IMR-90 (cell line): ENCODE measurements at regions not wholly inside any gene's neighbourhood (a gene's known extent, or its start where the extent isn't known, plus 50 kb on each side); places are given as distances from the start of the nearest gene placed in this dataset.

Experiments
- ATAC-seq: fragments of 200-7000 bp; cut with Tn5 transposase; 2 replicates; pipeline ENCODE4 v1.9.1; 2020; ENCODE audit warnings: low read depth, mild to moderate bottlenecking, moderate library complexity
- BruUV-seq: library from RNA; stranded (reverse); fragments of 400-500 nt; replicated peaks from 2 replicates; lab custom pipeline; 2021; lab: Mats Ljungman, UMichigan
- CTCF ChIA-PET: fragments of 300-600 bp; formaldehyde crosslinking; extraction: SDS; loops from one replicate; lab custom pipeline; 2021; ENCODE audit warnings: antibody characterized with exemption; lab: Yijun Ruan, JAX
- POLR2A ChIA-PET: fragments of 300-600 bp; sonication (Branson Sonifier 250); formaldehyde crosslinking; loops from one replicate; lab custom pipeline; 2022; ENCODE audit warnings: antibody characterized with exemption; ENCODE audit not compliant: unreplicated experiment; lab: Charles Lee
- DNase-seq: peaks from one replicate; pipeline ENCODE4 v3.0.0; 2013
- H2AFZ ChIP-seq: replicated peaks from 2 replicates; pipeline ENCODE3; 2013; ENCODE audit warnings: low read length, mild to moderate bottlenecking; ENCODE audit not compliant: poor library complexity
- H2AK5ac ChIP-seq: 2 replicates; pipeline ENCODE4 v1.6.1; 2013; ENCODE audit warnings: low read depth, low read length, inconsistent platforms
- H2AK9ac ChIP-seq: replicated peaks from 2 replicates; pipeline ENCODE3; 2013; ENCODE audit warnings: mild to moderate bottlenecking, low read depth, low read length, moderate library complexity; ENCODE audit not compliant: poor library complexity
- H2BK120ac ChIP-seq: 2 replicates; pipeline ENCODE4 v1.6.1; 2013; ENCODE audit warnings: low read depth, low read length, inconsistent platforms
- H2BK15ac ChIP-seq: 3 replicates; pipeline ENCODE4 v1.6.1; 2013; ENCODE audit warnings: low read depth, low read length, inconsistent platforms
- H2BK20ac ChIP-seq: 2 replicates; pipeline ENCODE4 v1.6.1; 2013; ENCODE audit warnings: low read depth, mild to moderate bottlenecking, inconsistent platforms, low read length, moderate library complexity
- H2BK5ac ChIP-seq: 2 replicates; pipeline ENCODE4 v1.6.1; 2013; ENCODE audit warnings: mild to moderate bottlenecking, low read depth, low read length, inconsistent platforms; ENCODE audit not compliant: poor library complexity, severe bottlenecking
- H3K14ac ChIP-seq: replicated peaks from 2 replicates; pipeline ENCODE4 v1.6.1; 2013; ENCODE audit warnings: low read depth, low read length, inconsistent platforms
- H3K18ac ChIP-seq: 2 replicates; pipeline ENCODE4 v1.6.1; 2013; ENCODE audit warnings: low read depth, low read length, control low read depth
- H3K23ac ChIP-seq: 2 replicates; pipeline ENCODE4 v1.6.1; 2013; ENCODE audit warnings: low read depth, low read length, inconsistent platforms
- H3K27ac ChIP-seq: 2 replicates; pipeline ENCODE4 v1.5.1; 2013; ENCODE audit warnings: mild to moderate bottlenecking, control low read depth, low read length; ENCODE audit not compliant: insufficient read depth
- H3K27me3 ChIP-seq: 2 replicates; pipeline ENCODE4 v1.6.1; 2013; ENCODE audit warnings: low read length; ENCODE audit not compliant: control insufficient read depth, insufficient read depth
- H3K36me3 ChIP-seq: 2 replicates; pipeline ENCODE4 v1.6.1; 2013; ENCODE audit warnings: low read length, mixed read lengths; ENCODE audit not compliant: control insufficient read depth, insufficient read depth
- H3K4ac ChIP-seq: 2 replicates; pipeline ENCODE4 v1.6.1; 2013; ENCODE audit warnings: low read depth, low read length, inconsistent platforms
- H3K4me1 ChIP-seq: 2 replicates; pipeline ENCODE4 v1.6.1; 2013; ENCODE audit warnings: low read length, mixed read lengths; ENCODE audit not compliant: control insufficient read depth, insufficient read depth
- H3K4me2 ChIP-seq: 2 replicates; pipeline ENCODE4 v1.6.1; 2013; ENCODE audit warnings: low read depth, mild to moderate bottlenecking, control low read depth, low read length, moderate library complexity
- H3K4me3 ChIP-seq: 2 replicates; pipeline ENCODE4 v1.5.1; 2013; ENCODE audit warnings: low read depth, mild to moderate bottlenecking, control low read depth, low read length, moderate library complexity; ENCODE audit not compliant: insufficient read depth
- H3K56ac ChIP-seq: 2 replicates; pipeline ENCODE4 v1.6.1; 2013; ENCODE audit warnings: low read length, inconsistent platforms; ENCODE audit not compliant: insufficient read depth; ENCODE audit errors: extremely low read depth
- H3K79me1 ChIP-seq, 2 experiments: 2 replicates each; pipeline ENCODE4 v1.6.1; 2013; ENCODE audit warnings: low read length in 2 of 2, inconsistent platforms in 1 of 2, low read depth in 1 of 2
- H3K9ac ChIP-seq: 2 replicates; pipeline ENCODE4 v1.6.1; 2013; ENCODE audit warnings: low read depth, low read length, control low read depth
- H3K9me1 ChIP-seq: 2 replicates; pipeline ENCODE4 v1.6.1; 2013; ENCODE audit warnings: low read length, inconsistent platforms; ENCODE audit not compliant: insufficient read depth
- H3K9me3 ChIP-seq: 2 replicates; pipeline ENCODE4 v1.6.1; 2013; ENCODE audit warnings: low read length; ENCODE audit not compliant: control insufficient read depth, insufficient read depth
- H4K20me1 ChIP-seq: 2 replicates; pipeline ENCODE4 v1.6.1; 2013; ENCODE audit warnings: low read length, inconsistent platforms; ENCODE audit not compliant: insufficient read depth
- H4K5ac ChIP-seq: 2 replicates; pipeline ENCODE4 v1.6.1; 2013; ENCODE audit warnings: mild to moderate bottlenecking, low read depth, low read length, control low read depth
- H4K8ac ChIP-seq, 2 experiments: 2 replicates each; pipeline ENCODE4 v1.6.1; 2013; ENCODE audit warnings: low read depth in 2 of 2, low read length in 2 of 2, control low read depth in 1 of 2, inconsistent platforms in 1 of 2
- H4K91ac ChIP-seq: 2 replicates; pipeline ENCODE4 v1.6.1; 2013; ENCODE audit warnings: low read depth, low read length, inconsistent platforms; ENCODE audit not compliant: insufficient read depth
- BHLHE40 ChIP-seq: fragments of 150-350 bp; IDR thresholded peaks from 2 replicates; pipeline ENCODE4 v1.6.1; 2016; ENCODE audit warnings: mild to moderate bottlenecking, low read depth, low read length
- CEBPB ChIP-seq: IDR thresholded peaks from 2 replicates; pipeline ENCODE4 v1.6.1; 2012; ENCODE audit warnings: low read depth, low read length, improper control_type of control experiment
- RCOR1 ChIP-seq: IDR thresholded peaks from 2 replicates; pipeline ENCODE4 v1.6.1; 2012; ENCODE audit warnings: mild to moderate bottlenecking, low read length, improper control_type of control experiment; ENCODE audit not compliant: insufficient replicate concordance
- RFX5 ChIP-seq: IDR thresholded peaks from 2 replicates; pipeline ENCODE4 v1.8.0; 2012; ENCODE audit warnings: low read depth, mild to moderate bottlenecking, low read length, moderate library complexity
- SMC3 ChIP-seq: fragments of 150-350 bp; IDR thresholded peaks from 2 replicates; pipeline ENCODE4 v1.6.1; 2016; ENCODE audit warnings: low read depth, mild to moderate bottlenecking, antibody characterized with exemption, low read length, moderate library complexity
- WGBS, 2 experiments: methylation state at CpG; one replicate each; pipeline versions ENCODE4 v1.1.5 to v1.1.7; 2013; ENCODE audit warnings: missing lambda C conversion rate in 2 of 2; ENCODE audit not compliant: insufficient read length in 1 of 2; ENCODE audit errors: extremely low coverage in 2 of 2; 5-methylcytosine and 5-hydroxymethylcytosine counted together
- dilution Hi-C: fragments of 300-500 bp; cut with HindIII; formaldehyde crosslinking; loops from one replicate; pipeline ENCODE4 v1.14.3; 2018; ENCODE audit warnings: low sequenced_read_pairs; ENCODE audit not compliant: unreplicated experiment
- in situ Hi-C: fragments of 300-500 bp; cut with MboI; formaldehyde crosslinking; loops from 3 replicates; pipeline ENCODE4 v1.14.3; 2019; ENCODE audit warnings: low sequenced_read_pairs, inconsistent platforms, mixed read lengths
- intact Hi-C: fragments of 100-400 bp; cut with micrococcal nuclease; formaldehyde crosslinking; loops from 2 replicates; pipeline ENCODE4 v1.10.0; 2022
- TF ChIP-seq, protein P1 (sequence below): fragments of 150-350 bp; IDR thresholded peaks from 2 replicates; pipeline ENCODE4 v1.6.1; 2017; ENCODE audit warnings: mild to moderate bottlenecking, antibody characterized with exemption, low read length, low read depth

- H3K56ac ChIP-seq: no peak overlapping the region
- intact Hi-C loops (no loop called here), dilution Hi-C loops (no loop called here), in situ Hi-C loops (no loop called here)
- no peaks in the 10 kb centered on the region for H3K9me1 ChIP-seq
- no peaks in the 10 kb centered on the region for H3K9me3 ChIP-seq
- no peak overlapping the region for H3K27ac ChIP-seq
- no peaks in the 10 kb centered on the region for H3K36me3 ChIP-seq
- H3K4ac ChIP-seq: no peak overlapping the region
- TF ChIP-seq BHLHE40: no peak
- no peak for TF ChIP-seq SMC3
- no peak for TF ChIP-seq RFX5
- TF ChIP-seq, protein P1, sequence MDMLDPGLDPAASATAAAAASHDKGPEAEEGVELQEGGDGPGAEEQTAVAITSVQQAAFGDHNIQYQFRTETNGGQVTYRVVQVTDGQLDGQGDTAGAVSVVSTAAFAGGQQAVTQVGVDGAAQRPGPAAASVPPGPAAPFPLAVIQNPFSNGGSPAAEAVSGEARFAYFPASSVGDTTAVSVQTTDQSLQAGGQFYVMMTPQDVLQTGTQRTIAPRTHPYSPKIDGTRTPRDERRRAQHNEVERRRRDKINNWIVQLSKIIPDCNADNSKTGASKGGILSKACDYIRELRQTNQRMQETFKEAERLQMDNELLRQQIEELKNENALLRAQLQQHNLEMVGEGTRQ: no peak
- no peak for TF ChIP-seq RCOR1
- no peak for TF ChIP-seq CEBPB
- H2BK20ac ChIP-seq: no peak overlapping the region
- H4K5ac ChIP-seq: no peak overlapping the region
- no peak overlapping the region for H2BK5ac ChIP-seq
- H2BK120ac ChIP-seq: no peak overlapping the region
- no peak overlapping the region for H3K9ac ChIP-seq
- H2BK15ac ChIP-seq: no peak overlapping the region
- no peak overlapping the region for H3K14ac ChIP-seq
- DNase-seq: no peak
- H3K4me2 ChIP-seq: no peak overlapping the region
- no peak overlapping the region for H3K23ac ChIP-seq
- WGBS, 2 experiments: no CpG with 5 or more reads among the region's 7 CpGs
- POLR2A ChIA-PET: no interaction called here
- no peak overlapping the region for H3K18ac ChIP-seq
- H2AFZ ChIP-seq: no peak overlapping the region
- H2AK5ac ChIP-seq: no peak overlapping the region
- no peaks in the 10 kb centered on the region for H3K79me1 ChIP-seq
- H4K20me1 ChIP-seq: no peaks in the 10 kb centered on the region
- CTCF ChIA-PET: no interaction called here
- no TSS peak for BruUV-seq
- H4K8ac ChIP-seq: no peak overlapping the region
- ATAC-seq: no peak
- H3K4me1 ChIP-seq: peaks cover 3% of the 10 kb centered on the region; the same call in 1 of the 2 replicates
- no peak overlapping the region for H3K4me3 ChIP-seq
- H3K27me3 ChIP-seq: no peaks in the 10 kb centered on the region
- no peak overlapping the region for H4K91ac ChIP-seq
- H2AK9ac ChIP-seq: no peak overlapping the region
Observed at GRCh38 chr3:110710156-110710555, 361.5 kb upstream of the NECTIN3 start.
